ES-I3 (cell line): ENCODE measurements at regions not wholly inside any gene's neighbourhood (a gene's known extent, or its start where the extent isn't known, plus 50 kb on each side); places are given as distances from the start of the nearest gene placed in this dataset.
"Not testable (repeated sequence)": the region's sequence is repeated elsewhere in the genome, so short reads cannot be mapped to it uniquely, and the experiment has no call there.

Experiments used
- H3K36me3 ChIP-seq: 2 replicates; pipeline ENCODE4 v1.6.1; 2013; ENCODE audit warnings: mild to moderate bottlenecking, low read length, control low read depth, moderate library complexity; ENCODE audit not compliant: insufficient read depth
- H3K4me1 ChIP-seq: 2 replicates; pipeline ENCODE4 v1.6.1; 2013; ENCODE audit warnings: mild to moderate bottlenecking, control low read depth, low read length; ENCODE audit not compliant: insufficient read depth
- H3K9ac ChIP-seq: 2 replicates; pipeline ENCODE4 v1.6.1; 2013; ENCODE audit warnings: low read depth, mild to moderate bottlenecking, low read length, moderate library complexity
- H3K9me3 ChIP-seq: 2 replicates; pipeline ENCODE4 v1.6.1; 2013; ENCODE audit warnings: mild to moderate bottlenecking, low read length, moderate library complexity; ENCODE audit not compliant: control insufficient read depth, insufficient read depth

DNA sequence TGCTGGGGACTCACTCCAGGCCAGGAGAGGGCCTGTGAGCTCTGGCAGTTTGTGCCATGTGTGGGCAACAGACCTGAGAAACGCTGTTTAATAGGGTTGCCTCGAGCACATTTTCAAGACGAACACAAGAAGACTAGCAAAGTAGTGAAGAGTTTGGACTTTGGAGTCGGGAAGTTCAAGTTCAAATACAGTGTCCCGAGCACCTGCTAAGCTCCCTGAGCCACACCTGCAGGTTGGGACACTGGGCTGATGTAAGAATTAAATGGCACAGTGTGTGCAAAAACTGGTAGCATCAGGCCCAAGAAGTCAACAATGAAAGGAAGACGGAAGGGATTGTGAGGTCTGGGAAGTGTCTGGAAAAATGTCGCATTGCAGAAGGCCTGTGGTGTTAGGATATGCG lies 112.8 kb upstream of the PABPC3 start:
- Histone ChIP-seq H3K9me3 (no peaks in the 10 kb centered on the region), H3K4me1 (no peaks in the 10 kb centered on the region; the same call in 1 of the 2 replicates), H3K9ac (no peak overlapping the region), H3K36me3 (no peaks in the 10 kb centered on the region)

DNA sequence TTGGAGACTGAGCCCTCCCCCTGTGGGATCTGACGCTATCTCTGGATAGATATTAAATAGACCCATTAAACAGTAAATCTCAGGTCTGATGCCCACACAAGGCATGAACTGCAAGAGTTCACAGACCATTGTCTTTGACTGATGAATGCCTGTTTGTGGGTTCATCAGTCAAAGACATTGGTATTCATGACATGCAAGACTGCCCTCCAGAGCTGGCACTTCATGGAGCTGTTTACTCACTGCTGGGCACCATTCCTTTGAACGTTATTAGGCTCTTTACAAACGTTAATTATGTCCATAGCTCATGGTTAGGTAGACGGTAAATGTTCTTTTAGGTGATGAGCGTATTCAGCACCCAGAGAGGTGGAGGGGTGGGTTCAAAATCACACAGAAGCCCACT lies 111.8 kb upstream of the PABPC3 start:
- H3K9ac ChIP-seq: no peak overlapping the region

DNA sequence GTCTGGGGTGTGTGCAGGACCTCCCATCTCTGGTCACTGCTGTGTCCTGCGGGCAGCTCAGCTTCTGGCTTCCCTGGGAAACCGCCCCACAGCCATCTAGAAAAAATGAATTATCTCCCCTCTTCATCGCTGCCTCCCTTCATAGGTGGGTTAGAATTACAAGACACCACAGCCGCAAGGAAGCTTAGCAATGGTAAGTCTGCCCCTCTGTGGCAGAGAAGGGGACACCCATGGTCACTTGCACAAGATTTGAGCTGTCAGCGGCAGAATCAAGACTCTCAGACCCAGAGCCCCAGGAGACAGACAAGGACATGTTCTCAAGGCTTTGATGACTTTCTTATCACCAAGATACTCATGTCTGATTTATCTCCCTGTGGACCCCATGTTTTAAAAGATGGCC lies 110.8 kb upstream of the PABPC3 start:
- Histone ChIP-seq H3K4me1 (no peaks in the 10 kb centered on the region; the same call in 1 of the 2 replicates), H3K9ac (no peak overlapping the region), H3K9me3 (no peaks in the 10 kb centered on the region), H3K36me3 (no peaks in the 10 kb centered on the region)

More for the DNA sequence above, 111.8 kb upstream of the PABPC3 start:
- H3K9me3 ChIP-seq: no peaks in the 10 kb centered on the region
- no peaks in the 10 kb centered on the region; the same call in 1 of the 2 replicates for H3K4me1 ChIP-seq
- no peaks in the 10 kb centered on the region for H3K36me3 ChIP-seq

DNA sequence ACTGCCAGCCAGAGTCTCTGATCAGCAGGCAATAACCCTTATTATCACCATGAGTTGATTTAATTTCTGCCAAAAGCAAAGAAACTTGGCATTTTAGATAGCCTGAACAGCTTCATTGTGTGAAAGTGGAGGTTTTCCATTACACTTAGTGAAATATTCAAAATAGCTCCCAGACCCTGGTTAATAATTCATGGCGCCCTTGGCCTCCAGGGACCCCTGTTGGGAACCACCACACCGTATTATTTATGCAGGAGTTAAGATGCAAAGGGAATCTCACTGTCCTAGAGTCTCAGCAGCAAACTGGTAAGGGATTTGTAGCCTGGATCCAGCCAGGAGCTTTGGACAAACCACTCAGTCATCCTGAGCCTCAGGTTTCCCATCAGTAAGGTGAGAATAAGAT lies 110.0 kb upstream of the PABPC3 start:
- Histone ChIP-seq H3K9ac (no peak overlapping the region), H3K36me3 (no peaks in the 10 kb centered on the region), H3K4me1 (no peaks in the 10 kb centered on the region; the same call in 1 of the 2 replicates), H3K9me3 (no peaks in the 10 kb centered on the region)

DNA sequence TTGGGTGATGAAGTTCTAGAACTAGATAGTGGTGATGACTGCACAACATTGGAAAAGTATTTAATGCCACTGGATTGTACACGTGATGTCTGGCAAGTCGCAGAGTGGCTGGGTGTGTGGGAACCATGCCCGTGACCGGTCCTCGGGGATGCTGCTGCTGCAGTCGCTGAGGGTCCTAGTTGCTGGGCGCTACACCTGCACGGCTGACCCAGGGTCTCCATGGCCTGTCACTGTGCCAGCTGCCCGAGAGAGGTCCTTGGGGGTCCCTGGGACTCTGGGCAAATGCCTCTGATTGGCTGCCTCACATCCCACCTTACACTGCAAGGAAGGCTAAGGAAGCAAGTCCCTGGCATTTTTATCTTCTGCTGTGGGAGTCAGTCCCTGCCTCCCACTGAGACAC lies 109.1 kb upstream of the PABPC3 start:
- Histone ChIP-seq H3K4me1 (no peaks in the 10 kb centered on the region; the same call in 1 of the 2 replicates), H3K9me3 (no peaks in the 10 kb centered on the region), H3K36me3 (no peaks in the 10 kb centered on the region), H3K9ac (no peak overlapping the region)

DNA sequence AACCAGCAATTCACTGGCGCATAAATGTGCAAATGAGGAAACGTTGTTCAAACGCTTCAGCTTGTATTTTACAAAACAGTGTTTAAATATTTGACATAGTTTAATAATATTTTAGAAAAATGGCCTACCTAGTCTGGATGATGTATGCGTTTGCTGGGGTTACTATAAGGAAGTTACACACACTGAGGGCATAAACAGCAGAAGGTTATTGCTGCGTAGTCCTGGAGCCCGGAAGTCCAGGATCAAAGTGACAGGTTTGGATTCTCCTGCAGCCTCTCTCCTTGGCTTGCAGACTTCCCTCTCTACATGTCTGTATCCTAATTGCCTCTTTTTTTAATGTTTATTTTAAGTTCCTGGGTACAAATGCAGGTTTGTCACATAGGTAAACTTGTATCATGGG lies 106.0 kb upstream of the PABPC3 start:
- not testable (repeated sequence) for H3K4me1 ChIP-seq, H3K9ac ChIP-seq, H3K9me3 ChIP-seq, H3K36me3 ChIP-seq

DNA sequence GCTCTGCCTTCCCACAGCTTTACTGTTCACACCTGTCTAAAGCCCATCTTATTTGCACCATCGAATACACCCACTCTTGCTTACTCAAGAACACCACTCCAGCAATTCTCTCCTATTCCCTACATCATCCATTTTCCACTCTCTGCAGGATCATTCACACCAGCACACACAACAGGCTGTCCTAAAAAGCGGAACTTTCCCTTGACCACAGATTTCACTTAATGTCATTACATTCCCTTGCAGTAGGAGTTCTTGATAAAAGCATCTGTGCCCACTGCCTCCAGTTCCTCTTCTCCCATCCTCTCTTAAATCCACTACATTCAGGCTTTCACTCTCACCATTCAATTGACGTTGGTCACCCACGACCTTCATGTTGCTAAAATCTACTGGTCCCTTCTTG lies 103.0 kb upstream of the PABPC3 start:
- H3K9me3 ChIP-seq: not testable (repeated sequence)

DNA sequence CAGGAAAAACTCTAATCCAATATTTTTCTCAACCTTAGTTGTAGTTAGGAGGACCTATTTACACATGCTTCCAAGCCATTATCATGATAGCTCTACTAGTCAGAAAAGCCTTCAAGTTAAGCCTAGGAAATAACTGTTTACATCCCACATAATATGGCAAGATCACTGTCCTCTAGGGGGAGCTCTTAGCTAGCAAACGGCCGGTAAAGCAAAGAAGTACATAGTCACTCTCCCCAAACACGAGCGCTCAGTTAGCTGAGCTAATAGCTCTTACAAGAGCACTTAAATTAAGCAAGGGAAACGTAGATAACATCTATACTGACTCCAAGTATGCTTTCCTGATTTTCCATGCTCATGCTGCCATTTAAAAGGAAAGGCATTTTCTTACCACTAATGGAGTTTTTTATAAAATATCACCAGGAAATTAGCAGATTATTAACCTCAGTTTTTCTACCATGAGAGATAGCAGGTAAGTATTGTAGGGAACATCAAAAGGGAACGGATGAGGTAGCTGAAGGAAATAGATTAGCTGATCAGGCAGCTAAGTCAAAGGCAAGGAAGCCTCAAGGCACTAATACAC lies 100.6 kb upstream of the PABPC3 start:
- Histone ChIP-seq H3K9me3 (no peaks in the 10 kb centered on the region), H3K36me3 (no peaks in the 10 kb centered on the region), H3K9ac (no peak overlapping the region), H3K4me1 (no peaks in the 10 kb centered on the region)

More for the DNA sequence above, 103.0 kb upstream of the PABPC3 start:
- not testable (repeated sequence) for H3K4me1 ChIP-seq, H3K9ac ChIP-seq, H3K36me3 ChIP-seq

DNA sequence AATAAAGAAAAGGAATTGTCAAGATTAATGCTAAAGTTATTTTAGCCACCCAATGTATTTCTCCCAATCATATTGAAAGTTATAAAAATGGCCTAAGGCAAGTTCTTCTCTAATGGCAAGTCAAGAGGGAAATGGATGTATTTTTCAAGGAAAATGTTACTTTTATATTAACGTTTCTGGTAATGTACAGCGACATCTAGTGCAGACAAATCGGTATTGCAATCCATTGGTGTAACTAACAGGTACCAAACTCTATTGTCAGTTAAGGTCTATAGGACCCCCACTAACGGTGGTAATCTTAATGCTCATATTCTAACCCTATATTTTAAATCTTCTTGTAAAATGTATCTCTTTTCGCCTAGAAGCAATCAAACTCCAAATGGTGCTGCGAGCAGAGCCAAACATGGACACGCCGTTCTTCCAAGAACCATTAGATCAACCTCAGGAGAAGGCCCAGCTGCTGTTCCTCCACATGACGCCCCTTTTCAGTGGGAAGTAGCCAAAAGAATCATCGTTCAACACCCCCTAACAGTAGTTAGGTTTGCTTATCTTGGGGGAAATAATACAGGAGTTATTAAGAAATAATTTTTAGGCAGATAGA lies 98.5 kb upstream of the PABPC3 start:
- Histone ChIP-seq H3K4me1 (peaks cover 5% of the 10 kb centered on the region), H3K36me3 (no peaks in the 10 kb centered on the region), H3K9ac (no peak overlapping the region), H3K9me3 (no peaks in the 10 kb centered on the region)

DNA sequence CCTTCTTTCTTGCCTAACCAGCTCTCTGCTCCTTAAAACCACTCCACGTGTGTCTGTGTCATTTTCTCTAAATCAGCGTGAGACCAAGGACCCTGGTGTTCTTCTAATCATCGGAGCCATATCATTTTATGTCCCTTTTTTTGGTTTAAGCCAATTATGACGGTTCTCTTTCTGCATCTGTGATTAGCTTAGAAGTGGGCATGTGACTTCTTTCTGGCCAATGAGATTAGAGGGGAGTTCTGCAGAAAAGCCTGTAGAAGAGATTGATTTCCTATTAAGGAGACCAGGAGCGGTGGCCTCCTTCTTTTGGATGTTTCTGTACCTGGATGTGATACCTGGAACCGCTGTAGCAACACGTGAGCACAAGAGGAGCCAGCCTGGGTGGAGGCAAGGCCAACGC lies 97.5 kb upstream of the PABPC3 start:
- Histone ChIP-seq H3K36me3 (no peaks in the 10 kb centered on the region), H3K4me1 (peaks cover 8% of the 10 kb centered on the region), H3K9me3 (no peaks in the 10 kb centered on the region), H3K9ac (no peak overlapping the region)

DNA sequence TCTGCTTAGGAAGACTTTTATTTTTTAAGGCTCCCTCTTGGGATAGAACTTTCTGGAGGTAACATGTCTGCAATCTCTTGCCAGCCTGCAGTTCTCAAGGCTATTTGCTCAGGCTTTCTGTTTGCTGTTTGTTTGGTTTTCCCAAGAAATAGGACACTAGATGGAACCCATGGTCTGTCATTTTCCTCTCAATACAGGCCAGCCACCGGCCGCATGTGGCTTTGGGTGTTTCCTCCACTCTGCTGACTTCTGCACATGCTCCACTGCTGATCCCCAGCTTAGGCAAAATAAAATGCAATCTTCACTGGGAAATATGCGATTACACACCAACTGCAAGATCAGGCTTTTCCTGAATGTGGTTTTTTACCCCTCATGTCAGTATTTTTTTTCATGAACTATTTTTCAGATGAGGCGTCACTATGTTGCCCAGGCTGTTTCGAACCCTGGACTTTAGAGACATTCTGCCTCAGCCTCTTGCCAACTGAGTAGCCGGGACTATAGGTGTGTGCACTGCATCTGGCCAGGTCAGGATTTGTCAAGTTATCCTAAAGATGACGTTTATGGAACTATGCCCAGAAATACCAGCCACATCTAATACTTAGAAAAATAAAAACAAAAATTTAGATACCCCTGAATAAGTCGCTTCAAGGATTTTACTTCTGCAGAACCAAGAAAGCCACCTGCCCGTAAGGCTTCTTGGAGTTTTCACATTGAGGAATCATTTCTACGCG lies 94.3 kb upstream of the PABPC3 start:
- Histone ChIP-seq H3K9me3 (no peaks in the 10 kb centered on the region), H3K4me1 (peaks cover 8% of the 10 kb centered on the region), H3K36me3 (no peaks in the 10 kb centered on the region), H3K9ac (no peak overlapping the region)

DNA sequence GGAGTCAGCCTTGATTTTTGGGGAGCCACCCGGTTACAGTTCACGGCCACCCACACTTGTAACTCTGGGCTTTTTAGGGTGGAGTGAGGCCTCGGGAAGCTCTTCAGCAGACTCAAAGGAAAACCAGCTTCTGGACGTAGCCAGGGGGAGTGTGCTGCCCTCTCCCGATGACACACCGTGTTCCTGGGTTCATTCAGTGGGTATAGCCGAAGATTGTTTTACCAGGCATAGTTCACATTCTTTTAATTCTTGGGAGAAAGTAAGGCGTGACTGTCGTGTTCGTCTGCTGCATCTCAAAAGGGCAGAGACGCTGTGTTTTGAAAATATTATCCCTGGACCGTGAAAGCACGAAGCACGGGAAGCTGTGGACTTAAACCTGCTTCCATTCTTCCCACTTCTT lies 93.6 kb upstream of the PABPC3 start:
- H3K36me3 ChIP-seq, H3K9me3 ChIP-seq, H3K9ac ChIP-seq, H3K4me1 ChIP-seq: not testable (repeated sequence)

DNA sequence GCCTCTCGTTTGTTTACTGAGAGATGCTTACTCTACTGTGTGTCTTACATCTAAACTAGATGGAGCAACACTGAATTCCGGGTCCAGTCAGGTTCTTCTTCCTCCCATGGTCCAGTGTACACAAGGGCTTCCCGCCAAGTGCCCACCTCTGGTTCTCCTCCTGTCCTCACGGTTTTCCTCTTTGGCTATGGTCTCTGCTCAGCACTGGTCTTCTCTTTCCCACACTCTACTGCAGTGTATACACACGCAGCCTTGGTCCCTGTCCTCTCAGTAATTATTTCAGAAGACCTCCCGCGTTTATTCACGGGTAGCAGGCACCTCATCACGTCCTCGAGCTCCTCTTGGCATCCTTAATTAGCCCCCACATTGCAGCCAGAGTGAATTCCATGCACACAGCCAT lies 91.4 kb upstream of the PABPC3 start:
- not testable (repeated sequence) for H3K4me1 ChIP-seq, H3K9me3 ChIP-seq, H3K9ac ChIP-seq, H3K36me3 ChIP-seq

DNA sequence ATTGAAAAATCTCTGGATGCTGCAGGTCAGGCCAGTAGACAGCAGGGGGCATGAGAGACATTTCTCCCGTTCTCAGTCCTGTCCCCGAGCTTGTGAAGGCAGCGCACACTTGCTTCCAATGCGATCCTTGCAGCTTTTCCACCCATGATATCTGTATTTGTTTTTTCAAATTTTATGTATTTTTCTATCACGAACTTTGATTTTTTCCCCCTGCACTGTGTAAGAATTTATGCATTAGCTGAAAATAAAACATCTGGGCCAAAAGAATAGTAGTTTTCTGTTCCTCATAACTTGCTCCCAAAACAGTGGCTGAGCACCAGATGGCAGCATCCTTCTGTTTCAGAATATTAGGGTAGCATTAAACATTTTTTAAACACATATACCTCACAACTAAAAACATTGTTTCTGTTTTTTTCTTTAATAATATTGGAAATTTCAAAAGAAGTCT lies 90.9 kb upstream of the PABPC3 start:
- not testable (repeated sequence) for H3K9me3 ChIP-seq, H3K36me3 ChIP-seq, H3K4me1 ChIP-seq
- peak overlapping the region; percentile 17; the same call in 1 of the 2 replicates for H3K9ac ChIP-seq

DNA sequence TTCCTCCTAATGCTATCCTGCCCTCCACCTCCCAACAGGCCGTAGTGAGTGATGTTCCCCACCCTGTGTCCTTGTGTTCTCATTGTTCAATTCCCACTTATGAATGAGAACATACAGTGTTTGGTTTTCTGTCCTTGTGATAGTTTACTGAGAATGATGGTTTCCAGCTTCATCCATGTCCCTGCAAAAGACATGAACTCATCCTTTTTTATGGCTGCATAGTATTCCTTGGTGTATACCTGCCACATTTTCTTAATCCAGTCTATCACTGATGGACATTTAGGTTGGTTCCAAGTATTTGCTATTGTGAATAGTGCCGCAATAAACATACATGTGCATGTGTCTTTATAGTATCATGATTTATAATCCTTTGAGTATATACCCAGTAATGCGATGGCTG lies 88.5 kb upstream of the PABPC3 start:
- not testable (repeated sequence) for H3K9me3 ChIP-seq, H3K36me3 ChIP-seq, H3K9ac ChIP-seq, H3K4me1 ChIP-seq
